ENCODE measurements at regions not wholly inside any gene's neighbourhood (a gene's known extent, or its start where the extent isn't known, plus 50 kb on each side); places are given as distances from the start of the nearest gene placed in this dataset.

DNA sequence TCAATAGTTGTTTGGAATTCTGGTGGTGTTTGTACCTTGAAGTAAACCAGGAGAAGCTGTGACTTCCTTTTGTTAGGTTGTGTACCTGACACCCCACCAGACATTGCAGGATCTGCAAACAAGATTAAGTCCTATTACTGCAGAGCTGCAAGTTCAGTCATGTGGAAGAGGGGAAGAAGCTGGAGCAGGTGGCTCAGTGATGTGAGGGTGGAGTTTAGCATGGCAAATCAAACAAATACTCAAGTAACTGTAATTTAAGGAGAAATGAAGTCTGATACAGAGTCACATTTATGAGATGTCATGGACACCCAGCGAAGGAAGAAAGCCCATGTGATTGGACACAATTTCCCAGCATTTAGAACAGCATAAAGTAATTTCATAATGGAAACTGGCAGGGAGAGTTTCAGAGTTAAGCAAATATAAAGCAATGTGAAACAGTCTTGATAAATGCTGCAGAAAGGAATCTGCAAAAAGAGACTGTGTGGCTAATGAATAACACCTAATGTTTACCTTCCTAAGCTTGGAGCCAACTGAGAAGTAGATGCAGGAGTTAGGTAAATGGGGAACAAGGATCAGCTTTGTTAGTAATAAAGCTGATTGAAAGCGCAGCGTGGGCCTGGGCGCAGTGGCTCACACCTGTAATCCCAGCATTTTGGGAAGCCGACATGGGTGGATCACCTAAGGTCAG is 249.1 kb downstream of the GBA3 start:
- TF ChIP-seq, protein P1, sequence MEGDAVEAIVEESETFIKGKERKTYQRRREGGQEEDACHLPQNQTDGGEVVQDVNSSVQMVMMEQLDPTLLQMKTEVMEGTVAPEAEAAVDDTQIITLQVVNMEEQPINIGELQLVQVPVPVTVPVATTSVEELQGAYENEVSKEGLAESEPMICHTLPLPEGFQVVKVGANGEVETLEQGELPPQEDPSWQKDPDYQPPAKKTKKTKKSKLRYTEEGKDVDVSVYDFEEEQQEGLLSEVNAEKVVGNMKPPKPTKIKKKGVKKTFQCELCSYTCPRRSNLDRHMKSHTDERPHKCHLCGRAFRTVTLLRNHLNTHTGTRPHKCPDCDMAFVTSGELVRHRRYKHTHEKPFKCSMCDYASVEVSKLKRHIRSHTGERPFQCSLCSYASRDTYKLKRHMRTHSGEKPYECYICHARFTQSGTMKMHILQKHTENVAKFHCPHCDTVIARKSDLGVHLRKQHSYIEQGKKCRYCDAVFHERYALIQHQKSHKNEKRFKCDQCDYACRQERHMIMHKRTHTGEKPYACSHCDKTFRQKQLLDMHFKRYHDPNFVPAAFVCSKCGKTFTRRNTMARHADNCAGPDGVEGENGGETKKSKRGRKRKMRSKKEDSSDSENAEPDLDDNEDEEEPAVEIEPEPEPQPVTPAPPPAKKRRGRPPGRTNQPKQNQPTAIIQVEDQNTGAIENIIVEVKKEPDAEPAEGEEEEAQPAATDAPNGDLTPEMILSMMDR (IDR thresholded peaks at IDR 0.05 in 2 of 3, conservative IDR thresholded peaks at IDR 0.05 in 1 of 3; ENCODE audit: insufficient read depth in 2 of 3, low read depth in 1 of 3, low read length in 3 of 3) = no peak
- TF ChIP-seq KDM2B (CRISPR knock-in tag; IDR thresholded peaks at IDR 0.05) (no peak), KDM1A (IDR thresholded peaks at IDR 0.05) (no peak), YY1 (IDR thresholded peaks at IDR 0.05; ENCODE audit: borderline replicate concordance in 1 of 3, control insufficient read depth in 1 of 3, extremely low read depth in 1 of 3, insufficient read depth in 3 of 3, insufficient read length in 1 of 3, insufficient replicate concordance in 2 of 3, low read depth in 1 of 3, low read length in 2 of 3) (no peak)

All from K562 (cell line).